H1 (cell line): ENCODE measurements at regions not wholly inside any gene's neighbourhood (a gene's known extent, or its start where the extent isn't known, plus 50 kb on each side); places are given as distances from the start of the nearest gene placed in this dataset.

Experiments used
- CTCF ChIA-PET: fragments of 300-600 bp; sonication (Branson Sonifier 250); formaldehyde crosslinking; loops from one replicate; lab custom pipeline; 2021; ENCODE audit not compliant: partially characterized antibody; lab: Charles Lee
- POLR2A ChIA-PET: fragments of 300-600 bp; sonication (Branson Sonifier 250); formaldehyde crosslinking; loops from one replicate; lab custom pipeline; 2021; ENCODE audit warnings: inconsistent platforms; ENCODE audit not compliant: partially characterized antibody; lab: Charles Lee
- DNase-seq, 2 experiments: peaks; one replicate each; pipeline versions ENCODE4 v3.0.0 to v3.0.0-alpha.2; 2010 to 2022; ENCODE audit warnings: low spot score in 2 of 2, low read depth in 1 of 2, mixed read lengths in 1 of 2
- FAIRE-seq: peaks from 2 replicates; lab custom pipeline; 2011; peaks lifted over from hg19 to GRCh38; lab: Jason Lieb, UNC
- H2AFZ ChIP-seq: 2 replicates; pipeline ENCODE4 v1.8.1; 2012; ENCODE audit warnings: low read length, inconsistent platforms
- H2AK5ac ChIP-seq: 2 replicates; pipeline ENCODE4 v1.6.1; 2013; ENCODE audit warnings: low read depth, low read length
- H2BK120ac ChIP-seq: replicated peaks from 2 replicates; pipeline ENCODE3; 2013; ENCODE audit warnings: low read depth, low read length, inconsistent platforms
- H2BK12ac ChIP-seq: 2 replicates; pipeline ENCODE4 v1.6.1; 2013; ENCODE audit warnings: low read depth, low read length
- H2BK15ac ChIP-seq: 2 replicates; pipeline ENCODE4 v1.6.1; 2013; ENCODE audit warnings: low read length
- H2BK20ac ChIP-seq: 2 replicates; pipeline ENCODE4 v1.6.1; 2013; ENCODE audit warnings: low read length
- H2BK5ac ChIP-seq: 2 replicates; pipeline ENCODE4 v1.6.1; 2013; ENCODE audit warnings: low read depth, low read length
- H3K14ac ChIP-seq: 2 replicates; pipeline ENCODE4 v1.6.1; 2013; ENCODE audit warnings: inconsistent platforms; ENCODE audit not compliant: insufficient read length
- H3K18ac ChIP-seq: 2 replicates; pipeline ENCODE4 v1.6.1; 2013; ENCODE audit warnings: low read length; ENCODE audit errors: extremely low read depth
- H3K23ac ChIP-seq: 2 replicates; pipeline ENCODE4 v1.6.1; 2013; ENCODE audit warnings: inconsistent platforms; ENCODE audit not compliant: insufficient read length
- H3K23me2 ChIP-seq: 2 replicates; pipeline ENCODE4 v1.6.1; 2013; ENCODE audit warnings: low read depth, low read length
- H3K27ac ChIP-seq: 2 replicates; pipeline ENCODE4 v1.6.1; 2011; ENCODE audit warnings: low read depth, low read length, inconsistent platforms
- H3K27me3 ChIP-seq, 4 experiments: replicated peaks in 1 of 4; 1 replicate in 1 of 4; 2 replicates in 3 of 4; pipeline versions ENCODE4 v1.6.1 to v1.8.1; 2011 to 2013; ENCODE audit warnings: low read length in 3 of 4, mild to moderate bottlenecking in 3 of 4, inconsistent platforms in 2 of 4, mixed read lengths in 2 of 4, moderate library complexity in 1 of 4; ENCODE audit not compliant: control insufficient read depth in 3 of 4, insufficient read depth in 3 of 4; ENCODE audit errors: extremely low read depth in 1 of 4
- H3K36me3 ChIP-seq, 4 experiments: 2 replicates each; pipeline versions ENCODE4 v1.6.1 to v1.8.1; 2011 to 2013; ENCODE audit warnings: mild to moderate bottlenecking in 4 of 4, low read length in 3 of 4, moderate library complexity in 2 of 4, control low read depth in 1 of 4, inconsistent platforms in 1 of 4; ENCODE audit not compliant: insufficient read depth in 4 of 4, control insufficient read depth in 2 of 4
- H3K4ac ChIP-seq: replicated peaks from 2 replicates; pipeline ENCODE3; 2013; ENCODE audit warnings: low read length, low read depth, mixed read lengths, inconsistent platforms; ENCODE audit not compliant: insufficient read length
- H3K4me1 ChIP-seq, 4 experiments: replicated peaks in 1 of 4; 1 replicate in 1 of 4; 2 replicates in 3 of 4; pipeline versions ENCODE4 v1.6.1 to v1.8.1; 2011 to 2013; ENCODE audit warnings: low read length in 3 of 4, inconsistent platforms in 2 of 4, mixed read lengths in 1 of 4; ENCODE audit not compliant: insufficient read depth in 4 of 4, control insufficient read depth in 3 of 4
- H3K4me2 ChIP-seq, 2 experiments: 2 replicates each; pipeline versions ENCODE4 v1.6.1 to v1.8.1; 2011 to 2013; ENCODE audit warnings: low read depth in 2 of 2, low read length in 2 of 2, control low read depth in 1 of 2, inconsistent platforms in 1 of 2, mild to moderate bottlenecking in 1 of 2; ENCODE audit not compliant: insufficient read depth in 1 of 2
- H3K4me3 ChIP-seq, 4 experiments: fragments of 200-600, 300-600 bp in 1 of 4; sonication (generic), shearing (Covaris generic), sonication (Bioruptor Twin) in 1 of 4; 2 replicates each; pipeline versions ENCODE4 v1.5.1 to v1.8.1; 2011 to 2016; ENCODE audit warnings: low read length in 4 of 4, low read depth in 3 of 4, control low read depth in 2 of 4, inconsistent platforms in 2 of 4, mild to moderate bottlenecking in 2 of 4, mixed read lengths in 1 of 4, moderate library complexity in 1 of 4; ENCODE audit not compliant: insufficient read depth in 2 of 4; ENCODE audit errors: extremely low read depth in 1 of 4
- H3K56ac ChIP-seq: replicated peaks from 2 replicates; pipeline ENCODE3; 2013; ENCODE audit warnings: low read depth, mild to moderate bottlenecking, mixed read lengths, low read length, inconsistent platforms; ENCODE audit not compliant: insufficient read length
- H3K79me1 ChIP-seq: 2 replicates; pipeline ENCODE4 v1.6.1; 2013; ENCODE audit warnings: low read depth, low read length, control low read depth
- H3K79me2 ChIP-seq, 2 experiments: 2 replicates each; pipeline versions ENCODE4 v1.6.1 to v1.8.1; 2012 to 2013; ENCODE audit warnings: low read length in 2 of 2, mild to moderate bottlenecking in 2 of 2, inconsistent platforms in 1 of 2; ENCODE audit not compliant: insufficient read depth in 2 of 2, control insufficient read depth in 1 of 2
- H3K9ac ChIP-seq, 4 experiments: replicated peaks in 1 of 4; 1 replicate in 1 of 4; 2 replicates in 3 of 4; pipeline versions ENCODE4 v1.6.1 to v1.8.1; 2011 to 2013; ENCODE audit warnings: low read depth in 3 of 4, low read length in 3 of 4, control low read depth in 2 of 4, mild to moderate bottlenecking in 2 of 4, moderate library complexity in 2 of 4, inconsistent platforms in 1 of 4; ENCODE audit errors: extremely low read depth in 1 of 4
- H3K9me3 ChIP-seq, 2 experiments: 2 replicates each; pipeline versions ENCODE4 v1.6.1 to v1.8.1; 2012 to 2013; ENCODE audit warnings: mild to moderate bottlenecking in 2 of 2, moderate library complexity in 2 of 2, control low read depth in 1 of 2, inconsistent platforms in 1 of 2, low read depth in 1 of 2, low read length in 1 of 2, mixed read lengths in 1 of 2; ENCODE audit not compliant: insufficient read depth in 2 of 2
- H4K20me1 ChIP-seq, 2 experiments: replicated peaks in 1 of 2; 2 replicates each; pipeline versions ENCODE3 to v1.8.1; 2011 to 2013; ENCODE audit warnings: inconsistent platforms in 2 of 2, low read length in 2 of 2, mild to moderate bottlenecking in 1 of 2; ENCODE audit not compliant: insufficient read depth in 2 of 2, control insufficient read depth in 1 of 2
- H4K5ac ChIP-seq: 2 replicates; pipeline ENCODE4 v1.6.1; 2013; ENCODE audit warnings: low read length, low read depth, mixed read lengths, inconsistent platforms; ENCODE audit not compliant: insufficient read length
- H4K8ac ChIP-seq: 2 replicates; pipeline ENCODE4 v1.8.0; 2013; ENCODE audit warnings: mild to moderate bottlenecking, moderate library complexity, low read length, inconsistent platforms; ENCODE audit not compliant: insufficient read depth; ENCODE audit errors: extremely low read depth
- H4K91ac ChIP-seq: replicated peaks from 2 replicates; pipeline ENCODE3; 2013; ENCODE audit warnings: low read length, mixed read lengths, inconsistent platforms; ENCODE audit not compliant: insufficient read length
- CEBPB ChIP-seq: IDR thresholded peaks from 2 replicates; pipeline ENCODE4 v1.6.1; 2012; ENCODE audit warnings: low read depth, low read length
- KDM4A ChIP-seq: IDR thresholded peaks from one replicate; pipeline ENCODE4 v1.7.1; 2012; ENCODE audit warnings: low read depth, mild to moderate bottlenecking, moderate library complexity, low read length, inconsistent platforms; ENCODE audit not compliant: severe bottlenecking
- POLR2A ChIP-seq, 2 experiments: IDR thresholded peaks; 1 replicate in 1 of 2; 2 replicates in 1 of 2; pipeline ENCODE4 v1.6.1; 2011; ENCODE audit warnings: low read depth in 2 of 2, low read length in 2 of 2, mild to moderate bottlenecking in 2 of 2; ENCODE audit errors: control extremely low read depth in 1 of 2
- POU5F1 ChIP-seq: IDR thresholded peaks from 2 replicates; pipeline ENCODE4 v1.6.1; 2011; ENCODE audit warnings: low read depth, mild to moderate bottlenecking, low read length, moderate library complexity
- USF2 ChIP-seq: IDR thresholded peaks from 2 replicates; pipeline ENCODE4 v1.6.1; 2011; ENCODE audit warnings: low read length, improper control_type of control experiment
- YY1 ChIP-seq: IDR thresholded peaks from 2 replicates; pipeline ENCODE4 v1.6.1; 2011; ENCODE audit warnings: low read depth, mild to moderate bottlenecking, low read length
- ZNF274 ChIP-seq: IDR thresholded peaks from 2 replicates; pipeline ENCODE4 v1.7.0; 2012; ENCODE audit warnings: low read length, borderline replicate concordance; ENCODE audit errors: extremely low read depth
- whole genome bisulfite sequencing, 2 experiments: shearing (Covaris generic) in 1 of 2; methylation state at CpG; one replicate each; pipeline versions ENCODE4 v1.1.6 to v1.1.7; 2013 to 2015; ENCODE audit warnings: low lambda C conversion rate in 2 of 2, mixed read lengths in 2 of 2, inconsistent platforms in 1 of 2, low coverage in 1 of 2, missing lambda C conversion rate in 1 of 2; ENCODE audit not compliant: insufficient replicate concordance in 2 of 2, insufficient coverage in 1 of 2, insufficient read length in 1 of 2; ENCODE audit errors: extremely low coverage in 1 of 2, missing lambda C conversion rate in 1 of 2; 5-methylcytosine and 5-hydroxymethylcytosine counted together

- no peaks in the 10 kb centered on the region for H3K36me3 ChIP-seq
- H2BK12ac ChIP-seq, result no peak overlapping the region
- no peak overlapping the region for H3K4me2 ChIP-seq
- no peak overlapping the region for H2BK20ac ChIP-seq
- H2BK15ac ChIP-seq, result no peak overlapping the region
- no peak overlapping the region for H4K91ac ChIP-seq
- DNase-seq (no peak), FAIRE-seq (no peak)
- peak overlapping the region; percentile 62; the same call in 1 of the 2 replicates for H4K8ac ChIP-seq
- no peaks in the 10 kb centered on the region for H3K79me1 ChIP-seq
- no peak overlapping the region for H3K14ac ChIP-seq
- H3K27me3 ChIP-seq, result no peaks in the 10 kb centered on the region
- no peak overlapping the region for H3K27ac ChIP-seq
- no peaks in the 10 kb centered on the region for H4K20me1 ChIP-seq
- H3K18ac ChIP-seq, result no peak overlapping the region
- H3K79me2 ChIP-seq, result no peaks in the 10 kb centered on the region
- no peak overlapping the region for H3K4me3 ChIP-seq
- H3K9ac ChIP-seq, result no peak overlapping the region
- H2BK120ac ChIP-seq, result no peak overlapping the region
- no peaks in the 10 kb centered on the region for H3K23me2 ChIP-seq
- H2AFZ ChIP-seq, result no peak overlapping the region
- no peak overlapping the region for H3K4ac ChIP-seq
- H3K9me3 ChIP-seq, result peaks cover 19 to 21% of the 10 kb centered on the region in 2 experiments
- CTCF ChIA-PET, result interaction anchor here (1.1 to 1.4 kb wide), 2 partner anchors 10 to 119 kb away, joined by 3 read pairs; no protein-coding TSS in a partner anchor
- H3K56ac ChIP-seq, result no peak overlapping the region
- H2BK5ac ChIP-seq, result no peak overlapping the region
- 82% methylated on average over 2 of the region's 2 CpGs; no CpG with 5 or more reads in 1 of the 2 experiments for WGBS, 2 experiments
- no peak overlapping the region for H4K5ac ChIP-seq
- no peak overlapping the region for H3K23ac ChIP-seq
- no peaks in the 10 kb centered on the region for H3K4me1 ChIP-seq
- H2AK5ac ChIP-seq, result no peak overlapping the region
- POLR2A ChIA-PET, result no interaction called here
- no peak for TF ChIP-seq KDM4A
- TF ChIP-seq ZNF274, result no peak
- TF ChIP-seq POLR2A (IDR thresholded peaks at IDR 0.05; ENCODE audit: control extremely low read depth in 1 of 2, low read depth in 2 of 2, low read length in 2 of 2), result no peak
- TF ChIP-seq CEBPB, result no peak
- TF ChIP-seq USF2, result no peak
- no peak for TF ChIP-seq YY1
- no peak for TF ChIP-seq POU5F1
Measured at GRCh38 chr2:82641598-82642180, 1817.4 kb downstream of the SUCLG1 start.
